Activated CD4-positive, alpha-beta memory T cell treated with anti-CD3 and anti-CD28 coated beads, Interleukin-2, amount 10 ng/mL, durations not matched to agents 7 days and 5 days (primary cell): ENCODE measurements at regions not wholly inside any gene's neighbourhood (a gene's known extent, or its start where the extent isn't known, plus 50 kb on each side); places are given as distances from the start of the nearest gene placed in this dataset.

Experiments used
- CTCF ChIA-PET: fragments of 350-600 bp; sonication (Branson Sonifier 250); formaldehyde crosslinking; loops from one replicate; lab custom pipeline; 2021; ENCODE audit warnings: antibody characterized with exemption, inconsistent platforms; lab: Charles Lee
- POLR2A ChIA-PET: fragments of 350-600 bp; sonication (Branson Sonifier 250); formaldehyde crosslinking; loops from one replicate; lab custom pipeline; 2021; ENCODE audit warnings: antibody characterized with exemption; lab: Charles Lee
- DNase-seq: peaks from one replicate; pipeline ENCODE4 v3.0.0-alpha.2; 2020
- H3K27ac Mint-ChIP-seq: one replicate; pipeline ENCODE4 v1.8.0; 2021; ENCODE audit warnings: mild to moderate bottlenecking, mixed read lengths
- H3K27me3 Mint-ChIP-seq: one replicate; pipeline ENCODE4 v1.8.0; 2021; ENCODE audit warnings: mixed read lengths
- H3K36me3 Mint-ChIP-seq: one replicate; pipeline ENCODE4 v1.8.0; 2021; ENCODE audit warnings: low read depth, mixed read lengths
- H3K4me1 Mint-ChIP-seq: one replicate; pipeline ENCODE4 v1.8.0; 2021; ENCODE audit warnings: mixed read lengths
- H3K4me3 Mint-ChIP-seq: one replicate; pipeline ENCODE4 v1.8.0; 2021; ENCODE audit warnings: mild to moderate bottlenecking, mixed read lengths
- H3K9me3 Mint-ChIP-seq: one replicate; pipeline ENCODE4 v1.8.0; 2021; ENCODE audit warnings: mixed read lengths

DNA sequence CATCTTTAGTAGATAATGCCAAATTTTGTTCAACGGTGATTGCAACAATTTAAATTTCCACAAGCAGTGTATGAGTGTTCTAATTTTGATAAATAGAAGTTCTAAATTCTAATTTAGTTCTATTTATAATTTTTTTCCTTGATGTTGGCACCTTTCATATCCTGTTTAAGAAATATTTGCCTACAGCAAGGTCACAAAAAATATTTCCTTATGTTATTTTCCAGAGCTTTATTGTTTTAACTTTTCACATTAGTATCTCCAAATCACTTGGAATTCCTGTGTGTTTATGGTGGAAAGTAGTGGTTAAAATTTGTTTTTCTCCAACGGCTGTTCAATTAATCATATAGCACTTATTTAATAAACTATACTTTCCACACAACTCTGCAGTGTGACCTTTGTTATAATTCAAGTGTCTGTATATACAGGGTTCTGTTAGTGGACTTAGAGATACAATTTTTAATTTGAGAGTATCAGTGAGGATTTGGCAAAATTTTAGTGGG, 94.3 kb upstream of the CD55 start:
- H3K36me3 Mint-ChIP-seq: no peaks in the 10 kb centered on the region
- no peak for DNase-seq
- no peak overlapping the region for H3K27ac Mint-ChIP-seq
- H3K4me1 Mint-ChIP-seq: no peaks in the 10 kb centered on the region
- peaks cover 5% of the 10 kb centered on the region for H3K27me3 Mint-ChIP-seq
- ChIA-PET POLR2A (no interaction called here), CTCF (no interaction called here)
- H3K9me3 Mint-ChIP-seq: no peaks in the 10 kb centered on the region
- H3K4me3 Mint-ChIP-seq: no peak overlapping the region

DNA sequence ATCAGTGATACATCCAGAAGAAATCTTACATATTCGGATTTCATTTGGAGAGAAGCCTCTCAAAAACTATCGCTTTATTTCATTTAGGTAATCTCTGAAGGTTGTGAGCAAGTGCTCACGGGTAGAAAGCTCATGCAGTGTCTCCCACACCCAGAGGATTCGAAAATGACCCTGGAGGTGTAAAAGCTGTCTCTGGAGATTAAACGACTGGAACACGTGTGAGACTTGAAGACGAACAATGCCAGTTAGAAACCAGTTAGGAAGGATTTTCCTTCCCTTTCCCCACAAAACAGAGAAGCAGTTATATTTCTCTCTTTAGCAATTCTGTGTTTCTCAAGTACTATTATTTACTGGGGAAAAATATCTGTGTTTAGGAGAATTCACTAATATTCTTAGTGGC, 92.5 kb upstream of the CD55 start:
- POLR2A ChIA-PET: no interaction called here
- Mint-ChIP-seq H3K36me3 (no peaks in the 10 kb centered on the region), H3K9me3 (no peaks in the 10 kb centered on the region), H3K4me3 (no peak overlapping the region), H3K27ac (no peak overlapping the region), H3K27me3 (peaks cover 5% of the 10 kb centered on the region), H3K4me1 (peaks cover 1% of the 10 kb centered on the region)
- CTCF ChIA-PET: interaction anchor here (1.4 kb wide), 1 partner anchor 176 kb away, joined by 4 read pairs; no protein-coding TSS in a partner anchor
- DNase-seq: no peak

DNA sequence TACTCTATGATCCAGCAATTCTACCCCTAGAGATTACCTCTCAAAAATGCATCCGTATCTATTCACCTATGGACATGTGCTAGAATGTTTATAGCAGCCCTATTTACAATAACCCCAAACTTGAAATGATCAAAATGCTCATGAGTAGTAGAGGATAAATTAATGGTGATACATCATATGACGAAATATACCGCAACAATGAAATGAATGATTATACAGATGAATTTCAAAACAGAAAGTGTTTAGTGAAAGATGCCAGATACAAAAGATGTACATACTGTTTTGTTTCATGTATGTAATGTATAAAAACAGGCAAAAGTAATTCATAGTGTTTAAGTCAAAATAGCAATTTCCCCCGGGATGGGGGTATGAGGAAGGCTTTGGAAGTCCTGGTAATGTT, 91.0 kb upstream of the CD55 start:
- peaks cover 7% of the 10 kb centered on the region for H3K27me3 Mint-ChIP-seq
- H3K27ac Mint-ChIP-seq: no peak overlapping the region
- no peaks in the 10 kb centered on the region for H3K36me3 Mint-ChIP-seq
- ChIA-PET CTCF (no interaction called here), POLR2A (no interaction called here)
- H3K4me3 Mint-ChIP-seq: no peak overlapping the region
- DNase-seq: no peak
- peaks cover 1% of the 10 kb centered on the region for H3K4me1 Mint-ChIP-seq
- no peaks in the 10 kb centered on the region for H3K9me3 Mint-ChIP-seq

GRCh38 chr1:207234690-207235089, 86.8 kb upstream of the CD55 start:
- no peak for DNase-seq
- H3K27me3 Mint-ChIP-seq: peaks cover 17% of the 10 kb centered on the region
- no peaks in the 10 kb centered on the region for H3K36me3 Mint-ChIP-seq
- H3K4me3 Mint-ChIP-seq: no peak overlapping the region
- ChIA-PET CTCF (no interaction called here), POLR2A (no interaction called here)
- no peaks in the 10 kb centered on the region for H3K9me3 Mint-ChIP-seq
- H3K4me1 Mint-ChIP-seq: peaks cover 1% of the 10 kb centered on the region
- H3K27ac Mint-ChIP-seq: no peak overlapping the region

DNA sequence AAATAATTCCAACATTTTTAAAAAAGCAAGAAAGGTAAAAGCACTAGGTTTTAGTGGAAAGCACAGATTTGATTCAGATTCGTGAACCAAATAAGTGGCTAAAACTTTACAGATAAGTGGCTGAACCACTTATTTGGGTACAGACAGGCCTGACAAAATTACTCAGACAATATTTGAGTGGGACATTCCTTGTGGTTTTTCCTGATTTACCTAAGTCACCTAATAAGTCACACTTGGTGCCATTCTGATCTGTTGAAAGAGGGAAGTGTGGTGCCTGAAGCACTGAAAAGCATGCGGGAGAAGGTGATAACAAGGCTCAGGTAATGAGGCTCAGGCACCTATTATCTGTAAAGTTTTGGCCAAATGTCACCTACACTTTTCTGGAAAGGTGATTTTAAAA, 81.6 kb upstream of the CD55 start:
- H3K9me3 Mint-ChIP-seq: no peaks in the 10 kb centered on the region
- no peaks in the 10 kb centered on the region for H3K4me1 Mint-ChIP-seq
- H3K4me3 Mint-ChIP-seq: no peak overlapping the region
- ChIA-PET POLR2A (no interaction called here), CTCF (no interaction called here)
- no peak for DNase-seq
- H3K36me3 Mint-ChIP-seq: no peaks in the 10 kb centered on the region
- H3K27ac Mint-ChIP-seq: no peak overlapping the region
- H3K27me3 Mint-ChIP-seq: peaks cover 15% of the 10 kb centered on the region

GRCh38 chr1:207240325-207241101, 81.0 kb upstream of the CD55 start:
- no peaks in the 10 kb centered on the region for H3K36me3 Mint-ChIP-seq
- ChIA-PET POLR2A (interaction anchor here (0.6 kb wide), 1 partner anchor 94 kb away, joined by 3 read pairs; no protein-coding TSS in a partner anchor), CTCF (no interaction called here)
- peaks cover 17% of the 10 kb centered on the region for H3K27me3 Mint-ChIP-seq
- H3K27ac Mint-ChIP-seq: no peak overlapping the region
- H3K4me3 Mint-ChIP-seq: no peak overlapping the region
- no peak for DNase-seq
- no peaks in the 10 kb centered on the region for H3K4me1 Mint-ChIP-seq
- H3K9me3 Mint-ChIP-seq: no peaks in the 10 kb centered on the region

DNA sequence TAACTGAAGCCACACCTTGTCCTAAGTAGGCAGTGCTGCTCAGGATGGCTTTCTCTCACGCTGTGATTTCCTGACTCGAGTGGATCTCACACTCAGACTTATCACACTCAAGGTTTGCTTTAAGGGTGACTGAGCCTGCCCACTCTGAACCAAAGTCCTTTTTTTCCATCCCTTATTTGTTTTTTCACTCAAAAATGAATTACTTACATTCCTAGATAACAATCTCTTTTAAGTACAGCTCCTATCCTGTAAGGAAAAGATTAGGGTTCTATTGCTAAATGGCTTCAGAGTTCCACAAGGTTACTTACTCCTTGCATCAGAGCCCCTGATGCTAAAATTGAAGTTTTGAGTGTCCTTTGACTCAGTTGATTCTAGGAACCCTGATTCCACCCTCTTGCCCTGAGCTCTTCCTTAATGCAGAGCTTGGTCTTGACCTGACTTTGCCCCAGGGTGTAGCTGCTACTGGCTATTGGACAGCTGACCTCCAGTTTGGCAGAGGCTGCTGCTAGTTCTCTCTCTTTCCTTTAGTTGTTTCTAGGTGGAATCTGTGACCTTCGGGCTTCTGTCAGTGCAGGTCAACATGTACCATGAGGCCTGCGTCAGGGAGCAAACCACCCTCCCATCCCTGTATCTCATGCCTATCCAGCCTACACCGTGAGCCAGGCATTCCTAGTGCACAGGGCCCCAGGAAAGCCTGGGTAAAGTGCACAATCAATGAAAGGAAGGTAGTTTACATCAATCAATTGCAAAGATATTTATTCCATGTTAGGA, 80.1 kb upstream of the CD55 start:
- no peak overlapping the region for H3K27ac Mint-ChIP-seq
- peaks cover 20% of the 10 kb centered on the region for H3K27me3 Mint-ChIP-seq
- ChIA-PET CTCF (no interaction called here), POLR2A (interaction anchor here (0.6 kb wide), 1 partner anchor 93 kb away, joined by 3 read pairs; no protein-coding TSS in a partner anchor)
- H3K9me3 Mint-ChIP-seq: no peaks in the 10 kb centered on the region
- H3K4me1 Mint-ChIP-seq: no peaks in the 10 kb centered on the region
- DNase-seq: no peak
- H3K4me3 Mint-ChIP-seq: no peak overlapping the region
- H3K36me3 Mint-ChIP-seq: no peaks in the 10 kb centered on the region

- Mint-ChIP-seq H3K4me1 (peaks cover 1% of the 10 kb centered on the region), H3K36me3 (no peaks in the 10 kb centered on the region), H3K27ac (no peak overlapping the region), H3K4me3 (no peak overlapping the region), H3K9me3 (no peaks in the 10 kb centered on the region), H3K27me3 (peaks cover 12% of the 10 kb centered on the region)
- CTCF ChIA-PET: interaction anchor here (0.7 kb wide), 1 partner anchor 9 kb away, joined by 3 read pairs; no protein-coding TSS in a partner anchor
- POLR2A ChIA-PET: interaction anchor here (1.1 kb wide), 1 partner anchor 22 kb away, joined by 3 read pairs; no protein-coding TSS in a partner anchor
- DNase-seq: no peak
Measured at GRCh38 chr1:207243442-207244408, 77.8 kb upstream of the CD55 start.

DNA sequence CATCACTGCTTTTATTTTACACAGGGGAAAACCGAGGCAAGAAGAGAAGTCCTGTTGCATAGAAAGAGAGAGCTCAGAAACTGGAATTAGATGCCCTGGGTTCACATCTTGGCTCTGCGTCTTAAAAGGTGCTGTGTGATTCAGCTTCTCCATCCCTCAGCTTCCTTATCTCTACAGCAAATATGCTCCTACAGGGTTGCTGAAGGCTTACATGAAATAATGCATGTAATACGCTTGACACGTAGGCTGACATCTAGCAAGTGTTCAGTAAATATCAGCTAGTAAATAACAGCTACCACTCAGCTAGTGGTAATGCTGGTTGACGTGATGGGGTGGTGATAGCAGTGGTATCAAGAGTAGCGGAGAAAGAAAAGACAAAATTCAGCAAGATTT, 77.1 kb upstream of the CD55 start:
- H3K4me1 Mint-ChIP-seq: peaks cover 1% of the 10 kb centered on the region
- peaks cover 10% of the 10 kb centered on the region for H3K27me3 Mint-ChIP-seq
- no peak for DNase-seq
- H3K9me3 Mint-ChIP-seq: no peaks in the 10 kb centered on the region
- no peaks in the 10 kb centered on the region for H3K36me3 Mint-ChIP-seq
- POLR2A ChIA-PET: interaction anchor here (1.1 kb wide), 1 partner anchor 22 kb away, joined by 3 read pairs; no protein-coding TSS in a partner anchor
- CTCF ChIA-PET: interaction anchor here (0.7 kb wide), 1 partner anchor 8 kb away, joined by 3 read pairs; no protein-coding TSS in a partner anchor
- H3K4me3 Mint-ChIP-seq: no peak overlapping the region
- no peak overlapping the region for H3K27ac Mint-ChIP-seq

DNA sequence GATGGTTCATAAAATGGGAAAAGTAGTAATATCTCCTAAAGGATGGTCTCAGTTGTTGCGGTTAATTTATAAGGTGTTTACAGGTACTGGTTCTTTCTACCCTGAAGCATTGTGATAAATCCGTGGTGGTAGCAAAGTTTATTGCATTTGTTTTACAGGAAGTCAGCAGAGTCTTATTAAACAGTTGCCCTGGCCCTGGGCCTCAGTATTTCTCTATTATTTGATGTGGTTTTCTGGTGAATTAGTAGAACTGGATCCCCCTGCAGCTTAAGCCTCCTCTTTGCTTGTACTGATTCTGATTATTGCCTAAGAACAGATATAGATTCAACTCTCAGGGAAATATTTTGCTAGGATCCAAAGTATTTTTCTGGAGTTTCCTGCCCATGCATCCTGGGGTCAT, 76.4 kb upstream of the CD55 start:
- Mint-ChIP-seq H3K4me3 (no peak overlapping the region), H3K27ac (no peak overlapping the region), H3K36me3 (no peaks in the 10 kb centered on the region), H3K4me1 (peaks cover 1% of the 10 kb centered on the region), H3K9me3 (no peaks in the 10 kb centered on the region), H3K27me3 (peaks cover 10% of the 10 kb centered on the region)
- POLR2A ChIA-PET: no interaction called here
- CTCF ChIA-PET: no interaction called here
- DNase-seq: no peak

DNA sequence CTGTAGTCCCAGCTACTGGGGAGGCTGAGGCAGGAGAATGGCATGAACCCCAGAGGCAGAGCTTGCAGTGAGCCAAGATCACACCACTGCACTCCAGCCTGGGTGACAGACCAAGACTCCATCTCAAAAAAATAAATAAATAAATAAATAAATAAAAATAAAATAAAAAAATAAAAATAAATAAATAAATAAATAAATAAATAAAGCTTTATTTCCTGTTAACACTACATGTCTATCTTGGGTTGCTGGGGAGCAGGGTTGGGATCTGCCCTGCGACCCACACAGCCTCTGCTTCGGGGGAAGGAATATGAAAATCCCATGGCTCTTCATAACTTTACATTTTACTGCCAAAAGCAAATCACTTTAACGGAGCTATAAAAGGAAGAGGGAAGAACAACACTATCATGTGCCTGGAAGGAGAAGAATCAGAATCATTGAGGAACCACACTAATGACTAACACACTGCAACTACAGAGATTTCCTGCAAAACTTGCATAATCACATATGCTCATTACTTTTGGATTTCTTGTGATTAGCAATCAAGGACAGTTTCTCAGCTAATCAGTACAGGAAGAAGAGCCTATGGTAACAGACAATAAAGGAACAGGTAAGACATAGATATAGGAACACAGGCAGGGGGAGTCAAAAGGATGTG, 72.8 kb upstream of the CD55 start:
- H3K9me3 Mint-ChIP-seq: no peaks in the 10 kb centered on the region
- H3K4me3 Mint-ChIP-seq: no peak overlapping the region
- POLR2A ChIA-PET: no interaction called here
- no peak overlapping the region for H3K27ac Mint-ChIP-seq
- H3K27me3 Mint-ChIP-seq: peaks cover 10% of the 10 kb centered on the region
- CTCF ChIA-PET: no interaction called here
- no peak for DNase-seq
- H3K36me3 Mint-ChIP-seq: no peaks in the 10 kb centered on the region
- peaks cover 1% of the 10 kb centered on the region for H3K4me1 Mint-ChIP-seq

- Mint-ChIP-seq H3K4me3 (no peak overlapping the region), H3K27ac (no peak overlapping the region), H3K4me1 (peaks cover 1% of the 10 kb centered on the region), H3K9me3 (peaks cover 3% of the 10 kb centered on the region), H3K27me3 (peaks cover 10% of the 10 kb centered on the region), H3K36me3 (no peaks in the 10 kb centered on the region)
- ChIA-PET CTCF (no interaction called here), POLR2A (no interaction called here)
- no peak for DNase-seq
Measured at GRCh38 chr1:207250431-207250830, 71.0 kb upstream of the CD55 start.
